GM10266 (cell line): ENCODE measurements at regions not wholly inside any gene's neighbourhood (a gene's known extent, or its start where the extent isn't known, plus 50 kb on each side); places are given as distances from the start of the nearest gene placed in this dataset.
A peak's percentile ranks its signal among the peaks of the same experiment; 100 is the strongest.
"Not testable (repeated sequence)": the region's sequence is repeated elsewhere in the genome, so short reads cannot be mapped to it uniquely, and the experiment has no call there.

Source experiments
- DNase-seq: peaks from one replicate; pipeline ENCODE4 v3.0.0; 2012; ENCODE audit errors: extremely low spot score
- CTCF ChIP-seq: IDR thresholded peaks from 2 replicates; pipeline ENCODE4 v1.5.1; 2012; ENCODE audit warnings: mild to moderate bottlenecking, low read depth; ENCODE audit not compliant: control insufficient read depth, insufficient read depth; ENCODE audit errors: missing control alignments

GRCh38 chrX:39491548-39492297, 606.0 kb downstream of the BCOR start:
- TF ChIP-seq CTCF, result no peak
- DNase-seq, result peak; percentile 44

- DNase-seq, result no peak
These were observed 605.1 kb downstream of the BCOR start for GRCh38 chrX:39492497-39493162.

GRCh38 chrX:39493168-39493567, 604.6 kb downstream of the BCOR start:
- TF ChIP-seq CTCF, result no peak
- DNase-seq, result no peak

More at GRCh38 chrX:39492497-39493162, 605.1 kb downstream of the BCOR start:
- no peak for TF ChIP-seq CTCF

DNA sequence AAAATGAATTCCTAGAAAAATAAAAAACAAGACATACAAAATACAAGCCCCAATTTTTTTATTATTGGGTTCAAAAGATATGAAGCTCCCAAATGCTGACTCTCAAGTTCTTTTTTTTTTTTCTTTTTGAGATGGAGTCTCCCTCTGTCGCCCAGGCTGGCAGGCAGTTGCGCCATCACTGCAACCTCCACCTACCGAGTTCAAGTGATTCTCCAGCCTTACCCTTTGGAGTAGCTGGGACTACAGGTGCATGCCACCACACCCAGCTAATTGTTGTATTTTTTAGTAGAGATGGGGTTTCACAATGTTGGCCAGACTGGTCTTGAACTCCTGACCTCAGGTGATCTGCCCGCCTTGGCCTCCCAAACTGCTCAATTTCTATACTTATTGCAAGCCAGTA, 600.6 kb downstream of the BCOR start:
- not testable (repeated sequence) for DNase-seq

- TF ChIP-seq CTCF, result no peak
- DNase-seq, result no peak
These were observed 600.0 kb downstream of the BCOR start for GRCh38 chrX:39497702-39498265.

DNA sequence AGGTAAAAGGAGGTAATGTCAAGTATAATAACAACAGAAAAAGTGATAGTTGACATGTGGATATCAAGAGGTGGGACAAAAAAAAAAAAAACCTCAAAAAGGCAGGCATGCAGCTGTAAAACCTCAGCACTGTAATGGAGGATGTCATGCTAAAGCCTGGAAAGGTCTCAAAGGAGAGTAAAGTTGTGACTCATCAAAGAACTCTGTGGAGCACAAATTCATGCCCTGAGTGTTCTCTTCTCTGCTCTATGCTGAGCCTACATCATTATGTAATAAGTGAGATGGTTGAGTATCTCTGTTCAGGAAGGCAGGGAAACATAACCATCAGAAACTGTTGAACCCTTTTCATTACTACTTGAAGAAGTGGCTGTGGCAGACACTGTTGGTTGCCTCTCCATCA, 597.8 kb downstream of the BCOR start:
- TF ChIP-seq CTCF, result no peak
- DNase-seq, result no peak

- no peak for TF ChIP-seq CTCF
- no peak for DNase-seq
These were observed 595.9 kb downstream of the BCOR start for GRCh38 chrX:39501822-39502221.
